Neutrophil (primary cell): ENCODE measurements at regions not wholly inside any gene's neighbourhood (a gene's known extent, or its start where the extent isn't known, plus 50 kb on each side); places are given as distances from the start of the nearest gene placed in this dataset.
A peak's percentile ranks its signal among the peaks of the same experiment; 100 is the strongest.
"Not testable (repeated sequence)": the region's sequence is repeated elsewhere in the genome, so short reads cannot be mapped to it uniquely, and the experiment has no call there.

Experiments used
- H3K27ac ChIP-seq: fragments of 200-600 bp; sonication (generic); 2 replicates; pipeline ENCODE4 v1.5.1; 2016; ENCODE audit warnings: mild to moderate bottlenecking, moderate library complexity
- H3K27me3 ChIP-seq: fragments of 200-600 bp; sonication (generic); 2 replicates; pipeline ENCODE4 v1.6.0; 2016; ENCODE audit warnings: mild to moderate bottlenecking
- H3K36me3 ChIP-seq: fragments of 200-600 bp; sonication (generic); 2 replicates; pipeline ENCODE4 v1.5.1; 2017
- H3K4me1 ChIP-seq, 2 experiments: fragments of 200-600 bp in 1 of 2; sonication (generic) in 1 of 2; 1 replicate in 1 of 2; 2 replicates in 1 of 2; pipeline versions ENCODE4 v1.5.1 to v1.6.1; 2013 to 2016; ENCODE audit warnings: low read depth in 1 of 2, low read length in 1 of 2, mild to moderate bottlenecking in 1 of 2, moderate library complexity in 1 of 2; ENCODE audit not compliant: control insufficient read depth in 1 of 2, insufficient read depth in 1 of 2
- H3K4me3 ChIP-seq, 2 experiments: fragments of 200-600 bp in 1 of 2; sonication (generic) in 1 of 2; 1 replicate in 1 of 2; 2 replicates in 1 of 2; pipeline ENCODE4 v1.5.1; 2013 to 2016; ENCODE audit warnings: low read depth in 1 of 2, low read length in 1 of 2, mild to moderate bottlenecking in 1 of 2, moderate library complexity in 1 of 2
- H3K9me3 ChIP-seq: fragments of 200-600 bp; sonication (generic); 2 replicates; pipeline ENCODE4 v1.5.1; 2016
- TF ChIP-seq, protein P1 (sequence below): fragments of 200-600 bp; sonication (generic); IDR thresholded peaks from 2 replicates; pipeline ENCODE4 v1.5.1; 2016; ENCODE audit warnings: antibody characterized with exemption

DNA sequence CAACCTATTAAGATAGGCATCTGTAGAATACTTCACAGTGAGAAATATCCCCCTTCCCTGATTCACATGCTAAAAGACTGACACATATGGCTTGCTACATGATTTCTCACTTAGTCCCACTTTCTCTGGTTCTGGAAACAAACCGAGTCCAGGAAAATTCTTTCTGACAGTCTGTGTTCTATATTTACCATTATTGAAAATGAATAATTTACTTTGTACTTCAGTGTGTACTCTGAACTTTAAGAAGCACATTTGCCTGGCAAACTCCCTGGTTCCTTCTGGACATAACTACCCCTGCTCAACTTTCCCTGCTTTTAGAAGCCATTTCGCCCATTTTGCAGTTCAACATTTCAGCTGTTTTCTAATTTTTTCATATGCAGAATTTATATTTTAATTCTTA is 53.6 kb downstream of the APCS start:
- TF ChIP-seq, protein P1, sequence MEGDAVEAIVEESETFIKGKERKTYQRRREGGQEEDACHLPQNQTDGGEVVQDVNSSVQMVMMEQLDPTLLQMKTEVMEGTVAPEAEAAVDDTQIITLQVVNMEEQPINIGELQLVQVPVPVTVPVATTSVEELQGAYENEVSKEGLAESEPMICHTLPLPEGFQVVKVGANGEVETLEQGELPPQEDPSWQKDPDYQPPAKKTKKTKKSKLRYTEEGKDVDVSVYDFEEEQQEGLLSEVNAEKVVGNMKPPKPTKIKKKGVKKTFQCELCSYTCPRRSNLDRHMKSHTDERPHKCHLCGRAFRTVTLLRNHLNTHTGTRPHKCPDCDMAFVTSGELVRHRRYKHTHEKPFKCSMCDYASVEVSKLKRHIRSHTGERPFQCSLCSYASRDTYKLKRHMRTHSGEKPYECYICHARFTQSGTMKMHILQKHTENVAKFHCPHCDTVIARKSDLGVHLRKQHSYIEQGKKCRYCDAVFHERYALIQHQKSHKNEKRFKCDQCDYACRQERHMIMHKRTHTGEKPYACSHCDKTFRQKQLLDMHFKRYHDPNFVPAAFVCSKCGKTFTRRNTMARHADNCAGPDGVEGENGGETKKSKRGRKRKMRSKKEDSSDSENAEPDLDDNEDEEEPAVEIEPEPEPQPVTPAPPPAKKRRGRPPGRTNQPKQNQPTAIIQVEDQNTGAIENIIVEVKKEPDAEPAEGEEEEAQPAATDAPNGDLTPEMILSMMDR: no peak
- H3K27me3 ChIP-seq: no peaks in the 10 kb centered on the region
- H3K27ac ChIP-seq: no peak overlapping the region
- no peaks in the 10 kb centered on the region for H3K36me3 ChIP-seq
- peaks cover 12 to 13% of the 10 kb centered on the region in 2 experiments for H3K4me1 ChIP-seq
- no peaks in the 10 kb centered on the region for H3K9me3 ChIP-seq
- no peak overlapping the region for H3K4me3 ChIP-seq

DNA sequence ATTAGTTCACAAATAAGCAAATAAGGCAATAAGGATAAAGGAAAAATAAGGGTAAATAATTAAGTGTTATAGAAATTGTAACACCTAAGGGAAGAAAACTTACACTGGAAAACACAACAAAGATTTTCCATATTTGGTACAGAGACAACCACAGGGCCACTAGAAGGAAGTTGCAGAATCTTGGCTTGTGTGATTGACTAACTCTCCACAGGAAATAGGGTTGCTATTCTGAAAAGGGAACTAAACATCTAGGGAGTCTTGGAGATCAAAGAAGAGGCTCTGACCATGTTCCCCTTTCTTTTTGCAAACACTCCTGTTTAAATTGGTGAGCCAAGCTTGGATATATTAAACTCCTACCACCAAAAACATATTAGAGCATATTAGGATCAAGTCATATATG is 59.1 kb downstream of the APCS start:
- Histone ChIP-seq H3K4me3 (peak overlapping the region; percentile 12 to 35), H3K4me1 (peaks cover 32 to 33% of the 10 kb centered on the region in 2 experiments), H3K27ac (peak overlapping the region; percentile 88), H3K36me3 (no peaks in the 10 kb centered on the region), H3K27me3 (no peaks in the 10 kb centered on the region), H3K9me3 (no peaks in the 10 kb centered on the region)
- TF ChIP-seq, protein P1: no peak

DNA sequence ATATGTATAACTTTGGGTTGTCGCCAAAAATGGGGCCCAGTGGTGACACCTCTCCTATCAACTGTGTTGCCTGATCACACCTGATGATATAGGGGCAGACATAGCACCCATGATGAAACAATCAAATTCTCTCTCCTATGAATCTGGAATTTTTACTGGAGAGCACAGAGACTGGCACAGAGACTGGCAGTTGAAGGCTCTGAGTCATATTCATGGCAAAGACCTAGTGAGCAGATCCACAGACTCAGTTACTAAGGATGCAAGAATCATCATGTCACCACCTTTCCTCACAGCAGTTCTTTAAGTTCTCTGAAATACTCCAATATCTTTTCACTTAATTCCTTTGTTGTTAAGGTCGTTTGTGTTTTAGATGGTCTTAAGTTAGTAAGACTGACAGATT is 60.0 kb downstream of the APCS start:
- Histone ChIP-seq H3K4me1 (peaks cover 32 to 33% of the 10 kb centered on the region in 2 experiments), H3K27ac (peak overlapping the region; percentile 88)

DNA sequence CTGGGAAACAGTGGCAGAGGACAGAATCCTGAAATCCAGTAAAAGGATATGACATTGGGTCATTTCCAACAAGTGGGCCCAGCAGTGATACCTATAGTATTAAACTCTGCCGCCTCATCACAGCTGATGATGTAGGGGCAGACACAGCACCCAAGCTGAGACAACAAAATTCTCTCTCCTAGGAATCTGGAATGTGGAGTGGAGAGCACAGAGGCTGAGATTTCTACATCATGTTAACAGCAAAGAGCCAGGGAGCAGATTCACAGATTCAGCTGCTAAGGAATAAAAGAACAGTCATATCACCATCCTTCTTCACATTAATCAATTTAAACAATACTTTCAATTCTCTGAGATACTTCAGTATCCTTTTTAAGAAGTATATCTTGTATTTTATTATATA is 61.9 kb downstream of the CRP start:
- no peak overlapping the region for H3K4me3 ChIP-seq
- H3K36me3 ChIP-seq: no peaks in the 10 kb centered on the region
- no peak overlapping the region for H3K27ac ChIP-seq
- TF ChIP-seq, protein P1: no peak
- no peaks in the 10 kb centered on the region for H3K9me3 ChIP-seq
- no peaks in the 10 kb centered on the region for H3K27me3 ChIP-seq
- H3K4me1 ChIP-seq: peaks cover 7 to 8% of the 10 kb centered on the region in 2 experiments

More for the DNA sequence above, 60.0 kb downstream of the APCS start:
- no peak overlapping the region for H3K4me3 ChIP-seq
- TF ChIP-seq, protein P1: no peak
- no peaks in the 10 kb centered on the region for H3K36me3 ChIP-seq
- H3K27me3 ChIP-seq: no peaks in the 10 kb centered on the region
- H3K9me3 ChIP-seq: no peaks in the 10 kb centered on the region

DNA sequence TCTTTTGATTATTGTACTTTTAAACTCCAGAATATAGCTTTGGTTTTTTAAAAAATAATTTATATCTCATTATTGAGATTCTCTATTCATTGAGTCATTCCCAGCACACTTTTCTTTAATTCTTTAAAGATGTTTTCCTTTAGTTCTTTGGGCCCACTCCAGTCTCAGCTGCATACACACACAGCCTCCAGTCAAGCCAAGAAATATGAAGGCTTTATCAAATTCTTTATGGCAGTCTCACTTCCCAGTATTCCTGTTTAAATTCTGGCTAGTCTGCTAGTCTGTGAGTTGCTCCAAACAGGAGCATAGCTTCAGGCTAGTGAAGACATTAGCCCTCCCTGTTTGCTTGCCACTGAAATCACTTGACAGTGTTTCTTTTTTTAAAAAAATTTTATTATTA is 61.2 kb downstream of the CRP start:
- H3K27me3 ChIP-seq: no peaks in the 10 kb centered on the region
- no peaks in the 10 kb centered on the region for H3K9me3 ChIP-seq
- H3K27ac ChIP-seq: no peak overlapping the region
- peaks cover under 1% of the 10 kb centered on the region in 2 experiments for H3K4me1 ChIP-seq
- H3K4me3 ChIP-seq: no peak overlapping the region
- TF ChIP-seq, protein P1: no peak
- H3K36me3 ChIP-seq: no peaks in the 10 kb centered on the region

DNA sequence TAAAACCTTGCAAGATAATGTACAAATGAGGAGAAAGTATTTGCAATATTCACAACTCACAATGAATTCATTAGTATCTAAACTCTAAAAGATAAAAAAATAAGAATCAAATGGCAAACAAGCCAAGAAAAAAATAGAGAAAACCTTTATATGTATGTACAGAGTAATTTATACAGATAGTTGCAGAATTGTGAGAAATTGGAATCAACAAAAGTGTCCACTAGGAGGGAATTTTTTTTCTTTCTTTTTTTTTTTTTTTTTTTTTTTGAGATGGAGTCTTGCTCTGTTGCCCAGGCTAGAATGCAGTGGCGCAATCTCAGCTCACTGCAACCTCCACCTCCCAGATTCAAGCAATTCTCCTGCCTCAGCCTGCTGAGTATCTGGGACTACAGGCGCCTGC is 56.9 kb downstream of the CRP start:
- H3K27ac ChIP-seq, H3K4me1 ChIP-seq, H3K4me3 ChIP-seq, H3K9me3 ChIP-seq, H3K36me3 ChIP-seq, H3K27me3 ChIP-seq: not testable (repeated sequence)
